ENCODE measurements at regions not wholly inside any gene's neighbourhood (a gene's known extent, or its start where the extent isn't known, plus 50 kb on each side); places are given as distances from the start of the nearest gene placed in this dataset.

DNA sequence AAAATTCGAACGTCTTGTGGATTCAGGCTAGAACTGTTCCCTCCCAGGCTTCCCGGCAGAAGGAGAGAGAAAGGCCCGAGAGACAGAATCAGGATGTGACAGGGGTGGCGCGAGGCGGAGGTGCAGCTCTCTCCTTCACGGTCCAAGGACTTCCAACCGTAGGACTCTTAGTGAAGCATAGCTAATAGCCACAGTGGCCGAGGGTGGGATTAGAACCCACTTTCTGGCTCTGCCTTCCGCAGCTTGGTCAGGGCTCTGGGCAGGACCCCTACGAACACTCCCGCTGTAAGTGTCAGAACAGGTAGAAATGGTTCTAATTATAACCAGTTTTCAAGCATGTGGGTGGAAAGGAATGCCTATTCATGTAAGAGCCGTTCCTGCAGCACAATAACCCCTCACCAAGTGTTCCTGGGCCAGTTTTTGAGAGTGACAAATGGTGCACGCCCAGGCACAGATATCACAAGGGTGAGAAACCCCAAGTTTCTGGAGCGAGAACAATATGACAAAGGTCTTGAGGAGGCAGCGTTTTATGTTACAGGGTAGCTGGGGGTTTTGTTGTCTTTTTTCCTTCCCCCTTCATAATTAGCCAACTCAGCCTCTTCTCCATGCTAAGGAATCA lies 86.4 kb downstream of the SYF2 start:
- TF ChIP-seq, protein P1, sequence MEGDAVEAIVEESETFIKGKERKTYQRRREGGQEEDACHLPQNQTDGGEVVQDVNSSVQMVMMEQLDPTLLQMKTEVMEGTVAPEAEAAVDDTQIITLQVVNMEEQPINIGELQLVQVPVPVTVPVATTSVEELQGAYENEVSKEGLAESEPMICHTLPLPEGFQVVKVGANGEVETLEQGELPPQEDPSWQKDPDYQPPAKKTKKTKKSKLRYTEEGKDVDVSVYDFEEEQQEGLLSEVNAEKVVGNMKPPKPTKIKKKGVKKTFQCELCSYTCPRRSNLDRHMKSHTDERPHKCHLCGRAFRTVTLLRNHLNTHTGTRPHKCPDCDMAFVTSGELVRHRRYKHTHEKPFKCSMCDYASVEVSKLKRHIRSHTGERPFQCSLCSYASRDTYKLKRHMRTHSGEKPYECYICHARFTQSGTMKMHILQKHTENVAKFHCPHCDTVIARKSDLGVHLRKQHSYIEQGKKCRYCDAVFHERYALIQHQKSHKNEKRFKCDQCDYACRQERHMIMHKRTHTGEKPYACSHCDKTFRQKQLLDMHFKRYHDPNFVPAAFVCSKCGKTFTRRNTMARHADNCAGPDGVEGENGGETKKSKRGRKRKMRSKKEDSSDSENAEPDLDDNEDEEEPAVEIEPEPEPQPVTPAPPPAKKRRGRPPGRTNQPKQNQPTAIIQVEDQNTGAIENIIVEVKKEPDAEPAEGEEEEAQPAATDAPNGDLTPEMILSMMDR (IDR thresholded peaks at IDR 0.05 in 8 of 11, conservative IDR thresholded peaks at IDR 0.05 in 3 of 11), result no peak
- TF ChIP-seq POLR2AphosphoS5 (IDR thresholded peaks at IDR 0.05) (no peak), POLR2A (IDR thresholded peaks at IDR 0.05) (no peak)

All from spleen (tissue), 7 donors.